ENCODE measurements at regions not wholly inside any gene's neighbourhood (a gene's known extent, or its start where the extent isn't known, plus 50 kb on each side); places are given as distances from the start of the nearest gene placed in this dataset.
A peak's percentile ranks its signal among the peaks of the same experiment; 100 is the strongest.

GRCh38 chr2:41602341-41602740, 445.5 kb upstream of the PKDCC start:
- Histone ChIP-seq H3K27me3 (no peaks in the 10 kb centered on the region), H3K4me1 (no peaks in the 10 kb centered on the region), H4K20me1 (no peaks in the 10 kb centered on the region), H3K4me2 (no peak overlapping the region), H3K36me3 (no peaks in the 10 kb centered on the region), H3K4me3 (no peak overlapping the region), H3K9me3 (replicated peaks in 1 of 11) (no peaks in the 10 kb centered on the region), H3K27ac (no peak overlapping the region), H3K9ac (no peak overlapping the region)
- TF ChIP-seq Cebpa-rat (IDR thresholded peaks at IDR 0.05), result no peak

- Histone ChIP-seq H3K4me3 (no peak overlapping the region), H3K9ac (no peak overlapping the region), H4K20me1 (no peaks in the 10 kb centered on the region), H3K36me3 (no peaks in the 10 kb centered on the region), H3K4me1 (peaks cover 0 to 1% (median 0%) of the 10 kb centered on the region in 10 experiments; a peak in 2 of 20 replicates), H3K9me3 (replicated peaks in 1 of 11) (no peaks in the 10 kb centered on the region), H3K27me3 (no peaks in the 10 kb centered on the region), H3K27ac (no peak overlapping the region), H3K4me2 (no peak overlapping the region)
- TF ChIP-seq Cebpa-rat (IDR thresholded peaks at IDR 0.05), result no peak
Observed at GRCh38 chr2:41605311-41605710, 442.5 kb upstream of the PKDCC start.

GRCh38 chr2:41605914-41606313, 441.9 kb upstream of the PKDCC start:
- Histone ChIP-seq H3K27me3 (no peaks in the 10 kb centered on the region), H3K36me3 (no peaks in the 10 kb centered on the region), H3K4me1 (peaks cover 0 to 7% (median 0%) of the 10 kb centered on the region in 10 experiments; a peak in 5 of 20 replicates), H3K9ac (no peak overlapping the region), H3K27ac (no peak overlapping the region), H4K20me1 (no peaks in the 10 kb centered on the region), H3K9me3 (replicated peaks in 1 of 11) (no peaks in the 10 kb centered on the region), H3K4me3 (no peak overlapping the region), H3K4me2 (no peak overlapping the region)
- TF ChIP-seq Cebpa-rat (IDR thresholded peaks at IDR 0.05), result no peak

GRCh38 chr2:41610501-41611190, 437.2 kb upstream of the PKDCC start:
- TF ChIP-seq Cebpa-rat (IDR thresholded peaks at IDR 0.05), result no peak
- Histone ChIP-seq H3K27ac (no peak overlapping the region), H3K9me3 (replicated peaks in 1 of 11) (no peaks in the 10 kb centered on the region), H3K27me3 (no peaks in the 10 kb centered on the region), H3K4me1 (peaks cover 0 to 8% (median 0%) of the 10 kb centered on the region in 10 experiments; a peak in 5 of 20 replicates), H3K4me3 (no peak overlapping the region), H3K36me3 (no peaks in the 10 kb centered on the region), H3K4me2 (peak overlapping the region in 5 of 11 experiments; percentile 10 to 35 (median 27); a peak in 6 of 22 replicates), H4K20me1 (no peaks in the 10 kb centered on the region), H3K9ac (no peak overlapping the region)

GRCh38 chr2:41618754-41619153, 429.1 kb upstream of the PKDCC start:
- H3K27me3 ChIP-seq, result no peaks in the 10 kb centered on the region

GRCh38 chr2:41621095-41621494, 426.7 kb upstream of the PKDCC start:
- H3K4me2 ChIP-seq, result no peak overlapping the region
- no peak overlapping the region for H3K27ac ChIP-seq
- H3K27me3 ChIP-seq, result no peaks in the 10 kb centered on the region
- TF ChIP-seq Cebpa-rat (IDR thresholded peaks at IDR 0.05), result no peak
- H3K9me3 ChIP-seq (replicated peaks in 1 of 11), result no peaks in the 10 kb centered on the region
- no peaks in the 10 kb centered on the region for H4K20me1 ChIP-seq
- H3K36me3 ChIP-seq, result no peaks in the 10 kb centered on the region
- H3K4me1 ChIP-seq, result peaks cover 0 to 4% (median 0%) of the 10 kb centered on the region in 10 experiments; a peak in 1 of 20 replicates
- no peak overlapping the region for H3K9ac ChIP-seq
- no peak overlapping the region for H3K4me3 ChIP-seq

More at GRCh38 chr2:41618754-41619153, 429.1 kb upstream of the PKDCC start:
- H3K4me2 ChIP-seq, result no peak overlapping the region
- H3K27ac ChIP-seq, result no peak overlapping the region
- no peak for TF ChIP-seq Cebpa-rat (IDR thresholded peaks at IDR 0.05)
- H3K4me1 ChIP-seq, result no peaks in the 10 kb centered on the region
- H3K36me3 ChIP-seq, result no peaks in the 10 kb centered on the region
- no peaks in the 10 kb centered on the region for H4K20me1 ChIP-seq
- no peaks in the 10 kb centered on the region for H3K9me3 ChIP-seq (replicated peaks in 1 of 11)
- no peak overlapping the region for H3K4me3 ChIP-seq
- no peak overlapping the region for H3K9ac ChIP-seq

GRCh38 chr2:41621563-41621962, 426.3 kb upstream of the PKDCC start:
- Histone ChIP-seq H4K20me1 (no peaks in the 10 kb centered on the region), H3K4me2 (no peak overlapping the region), H3K27me3 (no peaks in the 10 kb centered on the region), H3K4me1 (peaks cover 0 to 4% (median 0%) of the 10 kb centered on the region in 10 experiments; a peak in 1 of 20 replicates), H3K36me3 (no peaks in the 10 kb centered on the region), H3K4me3 (no peak overlapping the region), H3K9ac (no peak overlapping the region), H3K9me3 (replicated peaks in 1 of 11) (no peaks in the 10 kb centered on the region), H3K27ac (no peak overlapping the region)
- TF ChIP-seq Cebpa-rat (IDR thresholded peaks at IDR 0.05), result no peak

- TF ChIP-seq Cebpa-rat (IDR thresholded peaks at IDR 0.05), result no peak
- peaks cover 0 to 4% (median 0%) of the 10 kb centered on the region in 10 experiments; a peak in 1 of 20 replicates for H3K4me1 ChIP-seq
- H3K4me2 ChIP-seq, result no peak overlapping the region
- no peaks in the 10 kb centered on the region for H3K36me3 ChIP-seq
- H3K27me3 ChIP-seq, result no peaks in the 10 kb centered on the region
- no peak overlapping the region for H3K27ac ChIP-seq
- no peak overlapping the region for H3K9ac ChIP-seq
- no peaks in the 10 kb centered on the region for H3K9me3 ChIP-seq (replicated peaks in 1 of 11)
- no peak overlapping the region for H3K4me3 ChIP-seq
- H4K20me1 ChIP-seq, result no peaks in the 10 kb centered on the region
Observed at GRCh38 chr2:41622301-41622700, 425.5 kb upstream of the PKDCC start.

- Histone ChIP-seq H3K4me2 (no peak overlapping the region), H3K4me1 (peaks cover 0 to 4% (median 0%) of the 10 kb centered on the region in 10 experiments; a peak in 1 of 20 replicates), H3K9ac (no peak overlapping the region), H3K36me3 (no peaks in the 10 kb centered on the region), H3K4me3 (no peak overlapping the region), H4K20me1 (no peaks in the 10 kb centered on the region), H3K27ac (no peak overlapping the region), H3K9me3 (replicated peaks in 1 of 11) (no peaks in the 10 kb centered on the region), H3K27me3 (no peaks in the 10 kb centered on the region)
- TF ChIP-seq Cebpa-rat (IDR thresholded peaks at IDR 0.05), result no peak
Observed at GRCh38 chr2:41626936-41627335, 420.9 kb upstream of the PKDCC start.

GRCh38 chr2:41634686-41635085, 413.1 kb upstream of the PKDCC start:
- Histone ChIP-seq H3K9ac (no peak overlapping the region), H4K20me1 (no peaks in the 10 kb centered on the region), H3K4me2 (no peak overlapping the region), H3K4me1 (no peaks in the 10 kb centered on the region), H3K4me3 (no peak overlapping the region), H3K27ac (no peak overlapping the region), H3K27me3 (no peaks in the 10 kb centered on the region), H3K9me3 (replicated peaks in 1 of 11) (peaks cover 0 to 16% (median 0%) of the 10 kb centered on the region in 11 experiments; a peak in 9 of 22 replicates), H3K36me3 (no peaks in the 10 kb centered on the region)
- no peak for TF ChIP-seq Cebpa-rat (IDR thresholded peaks at IDR 0.05)
